Liver (tissue), 8 donors: ENCODE measurements at regions not wholly inside any gene's neighbourhood (a gene's known extent, or its start where the extent isn't known, plus 50 kb on each side); places are given as distances from the start of the nearest gene placed in this dataset.

Experiments
- DNase-seq: peaks from one replicate; pipeline ENCODE4 v3.0.0-alpha.2; 2017; ENCODE audit warnings: low spot score
- H3K27ac ChIP-seq, 2 donors: one replicate each; pipeline ENCODE4 v1.7.0; 2013; ENCODE audit warnings: inconsistent platforms in 2 of 2, low read length in 2 of 2, control low read depth in 1 of 2, low read depth in 1 of 2, mild to moderate bottlenecking in 1 of 2
- H3K27me3 ChIP-seq, 4 donors: one replicate each; pipeline versions ENCODE4 v1.6.1 to v1.7.0; 2013; ENCODE audit warnings: low read length in 3 of 4, inconsistent platforms in 1 of 4, mild to moderate bottlenecking in 1 of 4, moderate library complexity in 1 of 4; ENCODE audit not compliant: control insufficient read depth in 4 of 4, insufficient read depth in 4 of 4
- H3K36me3 ChIP-seq, 4 donors: one replicate each; pipeline versions ENCODE4 v1.6.1 to v1.7.0; 2013; ENCODE audit warnings: low read length in 3 of 4, mild to moderate bottlenecking in 3 of 4, low read depth in 1 of 4, moderate library complexity in 1 of 4; ENCODE audit not compliant: control insufficient read depth in 4 of 4, insufficient read depth in 3 of 4
- H3K4me1 ChIP-seq, 4 donors: one replicate each; pipeline versions ENCODE4 v1.6.1 to v1.7.0; 2013; ENCODE audit warnings: low read length in 3 of 4, mild to moderate bottlenecking in 3 of 4, moderate library complexity in 1 of 4; ENCODE audit not compliant: control insufficient read depth in 4 of 4, insufficient read depth in 4 of 4
- H3K4me3 ChIP-seq, 3 donors: one replicate each; pipeline versions ENCODE4 v1.6.1 to v1.7.0; 2013; ENCODE audit warnings: low read length in 3 of 3, control low read depth in 1 of 3, low read depth in 1 of 3, mild to moderate bottlenecking in 1 of 3
- H3K9ac ChIP-seq, 2 donors: one replicate each; pipeline ENCODE4 v1.7.0; 2013; ENCODE audit warnings: low read length in 2 of 2, mild to moderate bottlenecking in 2 of 2, moderate library complexity in 2 of 2, control low read depth in 1 of 2, low read depth in 1 of 2
- H3K9me3 ChIP-seq, 4 donors: one replicate each; pipeline versions ENCODE4 v1.6.1 to v1.7.0; 2013; ENCODE audit warnings: low read length in 3 of 4; ENCODE audit not compliant: control insufficient read depth in 4 of 4
- EGR1 ChIP-seq, 2 donors: IDR thresholded peaks; 2 replicates each; pipeline ENCODE4 v1.6.1; 2016 to 2018; ENCODE audit warnings: antibody characterized with exemption in 2 of 2, low read depth in 2 of 2
- FOXA1 ChIP-seq: IDR thresholded peaks from 2 replicates; pipeline ENCODE4 v1.6.1; 2016; ENCODE audit warnings: antibody characterized with exemption
- FOXA2 ChIP-seq: IDR thresholded peaks from 2 replicates; pipeline ENCODE4 v1.6.1; 2016; ENCODE audit warnings: antibody characterized with exemption
- GABPA ChIP-seq, 2 donors: IDR thresholded peaks in 1 of 2; conservative IDR thresholded peaks in 1 of 2; 2 replicates each; pipeline ENCODE4 v1.6.1; 2016; ENCODE audit warnings: antibody characterized with exemption in 2 of 2, mild to moderate bottlenecking in 1 of 2, moderate library complexity in 1 of 2
- HNF4A ChIP-seq, 2 donors: conservative IDR thresholded peaks; 2 replicates each; pipeline ENCODE4 v1.6.1; 2016; ENCODE audit warnings: antibody characterized with exemption in 2 of 2, mild to moderate bottlenecking in 2 of 2
- HNF4G ChIP-seq: IDR thresholded peaks from 2 replicates; pipeline ENCODE4 v1.6.1; 2016; ENCODE audit warnings: antibody characterized with exemption
- JUND ChIP-seq, 2 donors: IDR thresholded peaks; 2 replicates each; pipeline ENCODE4 v1.6.1; 2016; ENCODE audit warnings: antibody characterized with exemption in 2 of 2
- NR2F2 ChIP-seq: IDR thresholded peaks from 2 replicates; pipeline ENCODE4 v1.6.1; 2016; ENCODE audit warnings: antibody characterized with exemption
- RAD21 ChIP-seq, 2 donors: IDR thresholded peaks; 2 replicates each; pipeline ENCODE4 v1.6.1; 2016; ENCODE audit warnings: antibody characterized with exemption in 2 of 2, mild to moderate bottlenecking in 2 of 2
- RXRA ChIP-seq, 2 donors: IDR thresholded peaks; 2 replicates each; pipeline ENCODE4 v1.6.1; 2017 to 2018; ENCODE audit warnings: antibody characterized with exemption in 2 of 2, mild to moderate bottlenecking in 1 of 2
- SP1 ChIP-seq: IDR thresholded peaks from 2 replicates; pipeline ENCODE4 v1.6.1; 2018; ENCODE audit warnings: antibody characterized with exemption, mild to moderate bottlenecking
- TAF1 ChIP-seq: conservative IDR thresholded peaks from 2 replicates; pipeline ENCODE4 v1.6.1; 2016; ENCODE audit warnings: antibody characterized with exemption, mild to moderate bottlenecking
- YY1 ChIP-seq: IDR thresholded peaks from 2 replicates; pipeline ENCODE4 v1.6.1; 2016; ENCODE audit warnings: antibody characterized with exemption, mild to moderate bottlenecking
- WGBS: extraction: QIAGEN DNeasy Blood & Tissue Kit; methylation state at CpG from one replicate; pipeline ENCODE4 v1.1.7; 2013; 5-methylcytosine and 5-hydroxymethylcytosine counted together
- TF ChIP-seq, protein P1 (sequence below): IDR thresholded peaks from 2 replicates; pipeline ENCODE4 v1.6.1; 2016; ENCODE audit warnings: antibody characterized with exemption
- TF ChIP-seq, protein P2 (sequence below): IDR thresholded peaks from 2 replicates; pipeline ENCODE4 v1.6.1; 2016; ENCODE audit warnings: antibody characterized with exemption, mild to moderate bottlenecking
- TF ChIP-seq, protein P3 (sequence below): IDR thresholded peaks from 2 replicates; pipeline ENCODE4 v1.6.1; 2016; ENCODE audit warnings: antibody characterized with exemption
- TF ChIP-seq, protein P4 (sequence below): IDR thresholded peaks from 2 replicates; pipeline ENCODE4 v1.6.1; 2016; ENCODE audit warnings: antibody characterized with exemption
- TF ChIP-seq, protein P5 (sequence below): fragments of 150-350 bp; IDR thresholded peaks from 2 replicates; pipeline ENCODE4 v1.5.1; 2017; ENCODE audit warnings: improper control_type of control experiment, low read depth, low read length; ENCODE audit not compliant: missing input control
- donor health status: healthy.
- donor health status: healthy.
- donor health status: healthy.
- donor health status: healthy.
- donor health status: healthy.

DNA sequence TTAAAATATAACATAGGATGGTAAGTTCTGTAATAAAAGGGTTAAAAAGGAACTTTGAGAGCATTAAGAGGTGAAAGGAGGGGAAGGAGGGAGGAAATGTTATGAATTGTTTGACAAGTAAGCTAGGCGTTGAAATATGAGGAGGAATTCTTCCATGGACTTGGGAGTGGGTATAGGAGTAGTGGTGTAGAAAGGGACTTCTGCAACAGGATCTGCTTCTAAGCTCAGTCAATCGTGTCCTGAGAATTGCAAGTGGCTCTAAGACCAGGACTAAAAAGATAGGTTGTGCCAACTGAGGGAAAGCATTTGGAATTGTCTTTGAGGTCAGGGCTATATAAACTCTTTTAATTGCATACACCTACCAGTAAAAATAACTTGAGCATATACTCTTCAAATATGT is 74.1 kb upstream of the SLC38A2 start:
- H3K27me3 ChIP-seq = no peaks in the 10 kb centered on the region
- H3K4me3 ChIP-seq = no peak overlapping the region
- no peak overlapping the region for H3K27ac ChIP-seq
- H3K36me3 ChIP-seq = no peaks in the 10 kb centered on the region
- no peak for TF ChIP-seq EGR1 (IDR thresholded peaks at IDR 0.05; ENCODE audit: low read depth in 2 of 2)
- TF ChIP-seq FOXA2 = no peak
- TF ChIP-seq, protein P1, sequence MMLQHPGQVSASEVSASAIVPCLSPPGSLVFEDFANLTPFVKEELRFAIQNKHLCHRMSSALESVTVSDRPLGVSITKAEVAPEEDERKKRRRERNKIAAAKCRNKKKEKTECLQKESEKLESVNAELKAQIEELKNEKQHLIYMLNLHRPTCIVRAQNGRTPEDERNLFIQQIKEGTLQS = no peak
- no peak for TF ChIP-seq RXRA (IDR thresholded peaks at IDR 0.05)
- no peak for TF ChIP-seq YY1
- TF ChIP-seq RAD21 (IDR thresholded peaks at IDR 0.05) = no peak
- WGBS = 64% methylated on average over 2 of the region's 2 CpGs
- H3K9ac ChIP-seq = no peak overlapping the region
- no peaks in the 10 kb centered on the region for H3K9me3 ChIP-seq
- H3K4me1 ChIP-seq = peaks cover 7 to 25% (median 20%) of the 10 kb centered on the region in 4 donors
- DNase-seq = no peak

DNA sequence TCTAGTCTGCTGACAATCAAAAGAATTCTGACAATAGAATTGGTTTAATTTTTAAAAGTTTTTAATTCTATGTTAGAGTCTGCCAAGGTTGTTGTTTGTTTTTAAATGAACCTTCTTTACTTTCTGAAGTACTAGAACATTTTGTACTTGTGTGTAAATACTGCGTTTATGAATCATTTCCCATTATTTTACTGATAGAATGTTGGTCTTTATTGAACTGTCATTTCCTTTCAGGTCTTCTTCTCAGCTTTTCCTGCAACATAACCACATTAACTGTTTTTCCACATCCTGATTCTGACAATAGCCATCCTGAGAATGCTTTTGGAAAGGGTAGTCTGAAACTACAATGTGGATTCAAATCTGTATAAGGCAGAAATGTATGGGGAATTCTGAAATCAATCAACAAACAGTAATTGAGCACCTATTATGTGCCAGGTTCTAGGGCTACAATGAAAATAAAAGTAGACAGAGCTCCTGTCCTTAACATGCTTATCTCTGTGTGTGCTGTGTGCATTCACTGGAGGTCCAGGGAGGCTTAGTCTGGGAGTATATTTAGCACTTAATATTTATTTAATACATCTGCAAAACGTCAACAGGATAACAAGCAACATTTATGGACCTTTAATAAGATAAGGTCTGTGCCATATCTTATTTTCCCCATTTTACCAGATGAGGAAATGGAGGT is 73.1 kb upstream of the SLC38A2 start:
- WGBS = 18% methylated on average over 2 of the region's 2 CpGs
- H3K9ac ChIP-seq = peak overlapping the region in 1 of 2 donors; percentile 53
- H3K4me1 ChIP-seq = peaks cover 7 to 25% (median 20%) of the 10 kb centered on the region in 4 donors
- TF ChIP-seq RAD21 (IDR thresholded peaks at IDR 0.05) (peak in 1 of 2 donors; percentile 25), FOXA1 (no peak), FOXA2 (no peak), JUND (IDR thresholded peaks at IDR 0.05) (no peak), HNF4A (conservative IDR thresholded peaks at IDR 0.05) (no peak), NR2F2 (no peak), RXRA (IDR thresholded peaks at IDR 0.05) (peak in 1 of 2 donors; percentile 11), EGR1 (IDR thresholded peaks at IDR 0.05; ENCODE audit: low read depth in 2 of 2) (no peak), SP1 (peak; percentile 62), HNF4G (no peak), TAF1 (no peak), GABPA (IDR thresholded peaks at IDR 0.05 in 1 of 2, conservative IDR thresholded peaks at IDR 0.05 in 1 of 2) (no peak), YY1 (no peak)
- TF ChIP-seq, protein P2, sequence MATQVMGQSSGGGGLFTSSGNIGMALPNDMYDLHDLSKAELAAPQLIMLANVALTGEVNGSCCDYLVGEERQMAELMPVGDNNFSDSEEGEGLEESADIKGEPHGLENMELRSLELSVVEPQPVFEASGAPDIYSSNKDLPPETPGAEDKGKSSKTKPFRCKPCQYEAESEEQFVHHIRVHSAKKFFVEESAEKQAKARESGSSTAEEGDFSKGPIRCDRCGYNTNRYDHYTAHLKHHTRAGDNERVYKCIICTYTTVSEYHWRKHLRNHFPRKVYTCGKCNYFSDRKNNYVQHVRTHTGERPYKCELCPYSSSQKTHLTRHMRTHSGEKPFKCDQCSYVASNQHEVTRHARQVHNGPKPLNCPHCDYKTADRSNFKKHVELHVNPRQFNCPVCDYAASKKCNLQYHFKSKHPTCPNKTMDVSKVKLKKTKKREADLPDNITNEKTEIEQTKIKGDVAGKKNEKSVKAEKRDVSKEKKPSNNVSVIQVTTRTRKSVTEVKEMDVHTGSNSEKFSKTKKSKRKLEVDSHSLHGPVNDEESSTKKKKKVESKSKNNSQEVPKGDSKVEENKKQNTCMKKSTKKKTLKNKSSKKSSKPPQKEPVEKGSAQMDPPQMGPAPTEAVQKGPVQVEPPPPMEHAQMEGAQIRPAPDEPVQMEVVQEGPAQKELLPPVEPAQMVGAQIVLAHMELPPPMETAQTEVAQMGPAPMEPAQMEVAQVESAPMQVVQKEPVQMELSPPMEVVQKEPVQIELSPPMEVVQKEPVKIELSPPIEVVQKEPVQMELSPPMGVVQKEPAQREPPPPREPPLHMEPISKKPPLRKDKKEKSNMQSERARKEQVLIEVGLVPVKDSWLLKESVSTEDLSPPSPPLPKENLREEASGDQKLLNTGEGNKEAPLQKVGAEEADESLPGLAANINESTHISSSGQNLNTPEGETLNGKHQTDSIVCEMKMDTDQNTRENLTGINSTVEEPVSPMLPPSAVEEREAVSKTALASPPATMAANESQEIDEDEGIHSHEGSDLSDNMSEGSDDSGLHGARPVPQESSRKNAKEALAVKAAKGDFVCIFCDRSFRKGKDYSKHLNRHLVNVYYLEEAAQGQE = no peak
- TF ChIP-seq, protein P1 = peak; percentile 20
- TF ChIP-seq, protein P3, sequence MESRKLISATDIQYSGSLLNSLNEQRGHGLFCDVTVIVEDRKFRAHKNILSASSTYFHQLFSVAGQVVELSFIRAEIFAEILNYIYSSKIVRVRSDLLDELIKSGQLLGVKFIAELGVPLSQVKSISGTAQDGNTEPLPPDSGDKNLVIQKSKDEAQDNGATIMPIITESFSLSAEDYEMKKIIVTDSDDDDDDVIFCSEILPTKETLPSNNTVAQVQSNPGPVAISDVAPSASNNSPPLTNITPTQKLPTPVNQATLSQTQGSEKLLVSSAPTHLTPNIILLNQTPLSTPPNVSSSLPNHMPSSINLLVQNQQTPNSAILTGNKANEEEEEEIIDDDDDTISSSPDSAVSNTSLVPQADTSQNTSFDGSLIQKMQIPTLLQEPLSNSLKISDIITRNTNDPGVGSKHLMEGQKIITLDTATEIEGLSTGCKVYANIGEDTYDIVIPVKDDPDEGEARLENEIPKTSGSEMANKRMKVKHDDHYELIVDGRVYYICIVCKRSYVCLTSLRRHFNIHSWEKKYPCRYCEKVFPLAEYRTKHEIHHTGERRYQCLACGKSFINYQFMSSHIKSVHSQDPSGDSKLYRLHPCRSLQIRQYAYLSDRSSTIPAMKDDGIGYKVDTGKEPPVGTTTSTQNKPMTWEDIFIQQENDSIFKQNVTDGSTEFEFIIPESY = no peak
- TF ChIP-seq, protein P4, sequence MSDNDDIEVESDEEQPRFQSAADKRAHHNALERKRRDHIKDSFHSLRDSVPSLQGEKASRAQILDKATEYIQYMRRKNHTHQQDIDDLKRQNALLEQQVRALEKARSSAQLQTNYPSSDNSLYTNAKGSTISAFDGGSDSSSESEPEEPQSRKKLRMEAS = no peak
- TF ChIP-seq, protein P5, sequence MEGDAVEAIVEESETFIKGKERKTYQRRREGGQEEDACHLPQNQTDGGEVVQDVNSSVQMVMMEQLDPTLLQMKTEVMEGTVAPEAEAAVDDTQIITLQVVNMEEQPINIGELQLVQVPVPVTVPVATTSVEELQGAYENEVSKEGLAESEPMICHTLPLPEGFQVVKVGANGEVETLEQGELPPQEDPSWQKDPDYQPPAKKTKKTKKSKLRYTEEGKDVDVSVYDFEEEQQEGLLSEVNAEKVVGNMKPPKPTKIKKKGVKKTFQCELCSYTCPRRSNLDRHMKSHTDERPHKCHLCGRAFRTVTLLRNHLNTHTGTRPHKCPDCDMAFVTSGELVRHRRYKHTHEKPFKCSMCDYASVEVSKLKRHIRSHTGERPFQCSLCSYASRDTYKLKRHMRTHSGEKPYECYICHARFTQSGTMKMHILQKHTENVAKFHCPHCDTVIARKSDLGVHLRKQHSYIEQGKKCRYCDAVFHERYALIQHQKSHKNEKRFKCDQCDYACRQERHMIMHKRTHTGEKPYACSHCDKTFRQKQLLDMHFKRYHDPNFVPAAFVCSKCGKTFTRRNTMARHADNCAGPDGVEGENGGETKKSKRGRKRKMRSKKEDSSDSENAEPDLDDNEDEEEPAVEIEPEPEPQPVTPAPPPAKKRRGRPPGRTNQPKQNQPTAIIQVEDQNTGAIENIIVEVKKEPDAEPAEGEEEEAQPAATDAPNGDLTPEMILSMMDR = no peak
- no peaks in the 10 kb centered on the region for H3K27me3 ChIP-seq
- H3K4me3 ChIP-seq = peak overlapping the region in 1 of 3 donors; percentile 33
- DNase-seq = no peak
- H3K36me3 ChIP-seq = no peaks in the 10 kb centered on the region
- no peaks in the 10 kb centered on the region for H3K9me3 ChIP-seq
- peak overlapping the region; percentile 56 to 73 for H3K27ac ChIP-seq
